ENCODE measurements at regions not wholly inside any gene's neighbourhood (a gene's known extent, or its start where the extent isn't known, plus 50 kb on each side); places are given as distances from the start of the nearest gene placed in this dataset.

GRCh38 chr9:135008416-135008815 lies 79.1 kb upstream of the OLFM1 start:
- DNase-seq (ENCODE audit: low read depth), result no peak

- DNase-seq (ENCODE audit: low read depth), result no peak
These were observed 78.4 kb upstream of the OLFM1 start for GRCh38 chr9:135009051-135009560.

- peak; percentile 50 for DNase-seq (ENCODE audit: low read depth)
These were observed 77.5 kb upstream of the OLFM1 start for GRCh38 chr9:135009794-135010585.

- no peak for DNase-seq (ENCODE audit: low read depth)
These were observed 76.9 kb upstream of the OLFM1 start for GRCh38 chr9:135010586-135010860.

- DNase-seq (ENCODE audit: low read depth), result no peak
These were observed 76.5 kb upstream of the OLFM1 start for GRCh38 chr9:135010921-135011320.

GRCh38 chr9:135012166-135012565 lies 75.3 kb upstream of the OLFM1 start:
- DNase-seq (ENCODE audit: low read depth), result no peak

- DNase-seq (ENCODE audit: low read depth), result peak; percentile 48
These were observed 73.0 kb upstream of the OLFM1 start for GRCh38 chr9:135014311-135015010.

- DNase-seq (ENCODE audit: low read depth), result no peak
These were observed 72.4 kb upstream of the OLFM1 start for GRCh38 chr9:135015096-135015495.

GRCh38 chr9:135015565-135015964 lies 71.9 kb upstream of the OLFM1 start:
- no peak for DNase-seq (ENCODE audit: low read depth)

GRCh38 chr9:135016037-135016640 lies 71.3 kb upstream of the OLFM1 start:
- peak; percentile 27 for DNase-seq (ENCODE audit: low read depth)

GRCh38 chr9:135016876-135017275 lies 70.6 kb upstream of the OLFM1 start:
- no peak for DNase-seq (ENCODE audit: low read depth)

- no peak for DNase-seq (ENCODE audit: low read depth)
These were observed 69.6 kb upstream of the OLFM1 start for GRCh38 chr9:135017899-135018298.

GRCh38 chr9:135018306-135018915 lies 69.1 kb upstream of the OLFM1 start:
- no peak for DNase-seq (ENCODE audit: low read depth)

GRCh38 chr9:135019224-135019623 lies 68.2 kb upstream of the OLFM1 start:
- no peak for DNase-seq (ENCODE audit: low read depth)

GRCh38 chr9:135020481-135021392 lies 66.7 kb upstream of the OLFM1 start:
- DNase-seq (ENCODE audit: low read depth), result no peak

GRCh38 chr9:135021393-135021789 lies 66.1 kb upstream of the OLFM1 start:
- DNase-seq (ENCODE audit: low read depth), result no peak

- no peak for DNase-seq (ENCODE audit: low read depth)
These were observed 65.1 kb upstream of the OLFM1 start for GRCh38 chr9:135022191-135022870.

- DNase-seq (ENCODE audit: low read depth), result peak; percentile 79
These were observed 64.2 kb upstream of the OLFM1 start for GRCh38 chr9:135023088-135023785.

- DNase-seq (ENCODE audit: low read depth), result no peak
These were observed 63.6 kb upstream of the OLFM1 start for GRCh38 chr9:135023786-135024405.

All from HT1080 (cell line).